HG03439 (cell line): ENCODE measurements at regions not wholly inside any gene's neighbourhood (a gene's known extent, or its start where the extent isn't known, plus 50 kb on each side); places are given as distances from the start of the nearest gene placed in this dataset.
"Not testable (repeated sequence)": the region's sequence is repeated elsewhere in the genome, so short reads cannot be mapped to it uniquely, and the experiment has no call there.

Experiments used
- ATAC-seq: cut with Tn5 transposase; IDR thresholded peaks from one replicate; pipeline ENCODE4 v1.9.1; 2021; ENCODE audit warnings: mild to moderate bottlenecking, moderate library complexity; ENCODE audit not compliant: unreplicated experiment

DNA sequence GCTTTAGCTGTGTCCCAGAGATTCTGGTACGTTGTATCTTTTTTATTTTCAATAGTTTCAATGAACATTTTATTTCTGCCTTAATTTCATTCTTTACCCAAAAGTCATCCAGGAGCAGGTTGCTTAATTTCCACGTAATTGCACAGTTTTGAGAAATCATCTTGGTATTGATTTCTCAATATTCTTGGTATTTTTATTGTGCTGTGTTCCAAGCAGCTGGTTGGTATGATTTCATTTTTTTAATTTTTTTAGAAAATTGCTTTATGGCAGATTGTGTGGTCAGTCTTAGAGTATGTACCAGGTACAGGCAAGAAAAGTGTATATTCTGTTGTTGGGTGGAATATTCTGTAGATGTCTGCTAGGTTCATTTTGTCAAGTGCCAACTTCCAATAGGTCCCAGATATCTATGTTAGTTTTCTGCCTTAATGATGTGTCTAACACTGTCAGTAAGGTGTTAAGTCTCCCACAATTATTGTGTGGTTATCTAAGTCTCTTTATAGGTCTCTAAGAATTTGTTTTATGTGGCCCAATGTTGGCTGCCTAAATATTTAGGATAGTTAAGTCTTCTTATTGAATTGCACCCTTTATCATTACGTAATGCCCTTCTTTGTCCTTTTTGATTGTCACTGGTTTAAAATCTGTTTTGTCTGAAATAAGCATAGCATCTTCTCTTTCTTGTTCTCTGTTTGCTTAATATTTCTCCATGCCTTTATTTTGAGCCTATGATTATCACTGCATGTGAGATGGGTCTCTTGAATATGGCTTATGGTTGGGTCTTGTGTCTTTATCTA, 366.9 kb upstream of the IRAK1BP1 start:
- no peak for ATAC-seq

DNA sequence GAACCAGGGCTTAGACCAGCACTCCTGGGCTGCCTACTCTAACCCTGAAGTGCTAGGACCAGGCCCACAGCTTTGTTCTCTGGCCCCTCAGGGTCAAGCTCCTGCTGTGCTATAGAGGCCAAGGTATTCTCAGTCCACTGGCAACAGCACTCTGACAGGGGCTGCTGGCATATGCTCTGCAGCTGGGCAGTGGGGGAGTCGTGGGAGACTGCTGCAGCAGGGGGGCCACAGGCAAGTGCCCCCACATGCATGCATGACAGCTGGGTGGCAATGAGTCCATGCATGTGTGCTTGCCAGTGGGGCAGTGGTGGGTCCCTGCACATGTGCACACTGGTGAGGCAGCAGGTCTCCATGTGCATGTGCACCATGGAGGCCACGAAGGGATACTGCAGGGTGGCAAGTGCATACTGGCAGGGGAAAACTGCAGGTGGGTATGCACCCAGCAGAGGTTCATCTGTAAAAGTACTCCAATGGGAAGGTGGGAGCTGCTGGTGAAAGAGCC, 364.9 kb upstream of the IRAK1BP1 start:
- no peak for ATAC-seq

DNA sequence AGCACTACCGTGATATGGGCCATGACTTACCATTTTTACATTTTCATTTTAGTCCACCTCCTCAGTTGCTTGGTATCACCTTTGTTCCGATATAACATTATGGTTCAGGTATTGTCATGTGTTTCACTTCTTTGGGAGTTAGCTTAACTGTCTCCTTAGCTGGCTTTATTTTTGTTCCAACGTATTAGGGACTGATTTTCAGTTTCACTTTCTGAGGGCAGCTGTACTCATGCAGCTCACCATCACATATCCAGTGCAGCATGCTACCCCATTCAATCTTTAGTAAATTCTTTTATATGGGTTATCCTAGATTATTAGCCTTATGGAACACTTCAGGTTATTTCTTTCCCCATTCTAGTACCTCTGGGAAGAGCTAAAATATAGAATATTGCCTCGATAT, 362.2 kb upstream of the IRAK1BP1 start:
- ATAC-seq = no peak

DNA sequence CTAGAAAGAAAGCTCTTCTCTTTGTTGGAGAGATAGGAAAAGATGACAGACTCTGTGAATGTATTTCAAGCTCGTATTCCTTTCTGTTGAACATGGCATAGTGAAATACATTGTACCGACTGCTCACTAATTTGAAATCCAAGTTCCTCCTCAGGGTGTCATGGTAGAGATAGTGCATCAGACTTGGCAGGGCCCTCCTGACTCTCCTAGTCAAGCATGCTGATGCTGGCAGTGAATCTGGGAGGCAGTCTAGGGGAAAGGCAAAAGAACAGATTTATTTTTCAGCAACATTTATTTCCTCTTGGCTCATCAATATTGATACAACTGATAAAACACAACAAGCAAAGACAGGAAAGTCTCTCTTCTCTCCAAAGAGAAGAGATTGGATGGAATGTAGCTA, 356.3 kb upstream of the IRAK1BP1 start:
- no peak for ATAC-seq

DNA sequence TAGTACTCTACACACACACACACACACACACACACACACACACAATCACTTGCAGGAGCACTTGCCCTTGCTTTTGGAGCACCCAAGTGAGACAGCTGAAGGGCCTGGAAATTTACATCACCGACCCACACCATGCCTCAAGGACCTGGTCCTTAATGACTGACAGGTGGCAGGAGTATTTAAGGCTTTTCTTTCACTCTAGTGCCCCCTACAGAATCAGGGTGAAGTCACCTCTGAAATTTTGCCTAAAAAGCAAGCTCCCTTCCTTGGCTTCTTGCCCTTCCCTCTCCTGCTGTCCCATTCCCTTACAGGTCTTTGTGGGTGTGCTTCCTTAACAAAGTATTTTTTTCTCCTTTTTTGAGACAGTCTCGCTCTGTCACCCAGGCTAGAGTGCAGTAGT, 353.5 kb upstream of the IRAK1BP1 start:
- ATAC-seq = no peak

DNA sequence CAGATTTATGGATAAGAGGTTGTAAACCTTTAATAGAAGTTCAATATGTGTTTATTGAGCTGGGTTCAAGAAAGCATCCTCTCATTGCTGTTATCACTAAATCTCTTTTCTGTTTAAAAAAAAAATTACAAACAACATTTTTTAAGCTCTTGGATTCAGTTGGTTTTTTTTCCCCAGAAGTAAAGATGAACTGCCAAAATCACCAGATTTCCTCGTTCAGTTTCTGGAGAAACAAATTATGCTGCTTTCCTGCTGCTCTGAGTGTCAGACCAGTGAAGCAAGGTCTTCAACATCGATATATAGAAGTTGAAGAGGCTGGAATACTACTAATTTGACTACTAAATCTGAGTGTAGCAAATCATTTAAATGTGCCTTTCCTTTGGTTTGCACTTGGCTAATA, 352.1 kb upstream of the IRAK1BP1 start:
- ATAC-seq = no peak

DNA sequence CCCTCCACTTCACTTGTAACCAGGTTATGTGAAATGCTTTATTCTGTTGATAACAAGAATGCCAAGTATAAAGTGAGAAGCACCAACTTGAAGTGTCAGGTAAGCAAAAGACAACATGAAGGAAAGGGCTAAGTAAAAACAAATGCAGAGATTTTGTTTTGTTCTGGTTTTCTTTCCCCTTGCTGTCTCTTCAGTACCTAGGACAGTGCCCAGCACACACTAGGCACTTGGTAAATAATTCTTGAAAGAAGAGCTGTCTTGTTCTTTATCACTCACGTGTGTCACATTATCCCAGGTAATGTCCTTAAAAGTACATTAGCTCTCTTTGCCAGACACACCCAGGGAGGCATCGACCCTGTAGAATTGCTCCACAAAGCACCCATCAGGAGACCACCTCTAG, 350.0 kb upstream of the IRAK1BP1 start:
- no peak for ATAC-seq

DNA sequence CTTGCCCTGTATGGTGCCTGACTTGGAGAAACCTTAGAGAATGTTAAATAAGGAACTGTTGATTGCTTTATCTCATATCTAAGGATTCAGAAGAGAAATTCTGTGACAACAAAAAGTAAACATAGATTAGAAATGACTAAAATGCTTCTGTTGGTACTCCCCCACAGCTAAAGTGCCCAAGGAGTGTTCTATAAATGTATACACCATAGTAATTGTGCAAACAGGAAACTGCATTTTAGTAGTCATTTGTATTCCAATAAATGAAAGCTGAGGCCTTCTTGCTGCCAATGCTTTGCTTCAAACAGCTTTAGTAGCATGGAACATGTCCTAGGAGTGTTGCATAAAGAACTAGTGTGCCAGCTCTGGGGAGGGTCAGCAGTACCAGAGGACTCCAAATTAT, 343.7 kb upstream of the IRAK1BP1 start:
- no peak for ATAC-seq

DNA sequence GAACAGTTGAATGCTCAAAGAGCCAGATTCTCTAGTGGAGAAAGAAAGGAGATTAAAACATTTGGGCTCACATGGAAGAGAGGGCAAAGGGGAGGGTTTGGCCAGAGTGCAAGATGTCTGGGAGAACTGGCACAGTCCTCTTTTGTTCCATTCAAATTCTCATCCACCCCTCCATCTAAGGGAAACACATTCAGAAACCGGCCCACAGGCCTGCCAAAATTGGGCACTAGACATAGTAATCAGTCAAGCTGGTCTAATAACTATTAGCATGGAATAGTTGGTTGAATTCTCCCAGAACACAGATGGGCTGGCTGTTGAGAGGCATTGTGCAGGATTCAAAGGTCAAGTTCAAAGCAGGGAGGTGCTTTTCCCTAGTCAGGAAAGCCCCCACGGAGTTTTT, 341.4 kb upstream of the IRAK1BP1 start:
- no peak for ATAC-seq

DNA sequence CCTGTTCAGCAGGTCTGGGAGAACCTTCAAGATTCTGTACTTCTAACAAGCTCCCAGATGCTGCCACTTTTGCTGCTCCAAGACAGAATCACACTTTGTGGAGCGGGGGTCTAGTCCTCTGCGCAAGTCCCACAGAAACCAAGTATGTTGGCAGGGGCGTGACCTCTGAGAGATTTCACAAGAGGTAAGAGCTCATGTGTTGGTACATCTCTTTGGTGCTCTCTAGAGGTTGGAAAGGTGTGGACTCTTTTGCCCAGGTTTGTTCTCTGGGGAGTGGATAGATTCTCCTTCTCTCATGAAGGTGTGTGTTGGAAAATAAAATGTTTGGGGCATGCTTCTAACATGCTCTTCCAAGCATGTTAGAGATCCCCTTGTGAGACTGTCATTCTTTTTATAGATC, 340.9 kb upstream of the IRAK1BP1 start:
- ATAC-seq = no peak

DNA sequence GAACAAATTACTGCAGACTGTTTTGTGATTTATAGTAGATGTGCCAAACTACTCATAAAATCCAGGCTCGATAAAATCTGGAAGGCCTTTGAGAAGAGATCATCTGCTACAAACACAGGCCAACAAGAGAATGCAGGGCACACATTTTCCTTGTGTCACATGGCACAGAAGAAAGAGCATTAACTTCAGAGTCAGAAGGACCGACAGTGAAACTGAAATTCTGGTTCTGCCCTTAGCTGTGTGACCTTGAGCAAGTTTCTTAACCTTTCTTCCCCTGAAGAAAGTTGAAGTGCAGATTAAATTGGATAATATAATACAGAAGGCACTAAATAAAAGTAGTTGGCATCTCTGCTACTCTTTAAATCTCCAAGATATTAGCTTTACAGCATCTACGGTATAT, 338.4 kb upstream of the IRAK1BP1 start:
- ATAC-seq = no peak

DNA sequence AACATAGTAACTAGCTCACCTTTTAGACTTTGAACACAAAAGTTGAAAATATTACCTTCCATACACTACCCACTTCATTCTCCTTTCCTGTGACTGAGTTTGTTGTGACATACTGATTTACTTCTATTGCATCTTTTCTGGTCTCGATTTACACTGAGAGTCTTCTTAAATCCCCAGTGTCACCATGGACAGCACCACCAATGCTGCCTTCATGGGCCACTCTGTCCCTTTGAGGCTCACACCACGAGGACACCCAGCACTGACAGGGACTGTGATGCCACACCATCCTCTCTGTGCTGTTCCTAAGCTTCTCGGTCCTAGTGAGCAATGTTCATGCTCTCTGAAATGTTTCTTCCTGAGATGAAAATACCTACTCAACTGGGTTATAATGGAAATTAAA, 337.1 kb upstream of the IRAK1BP1 start:
- ATAC-seq = no peak

DNA sequence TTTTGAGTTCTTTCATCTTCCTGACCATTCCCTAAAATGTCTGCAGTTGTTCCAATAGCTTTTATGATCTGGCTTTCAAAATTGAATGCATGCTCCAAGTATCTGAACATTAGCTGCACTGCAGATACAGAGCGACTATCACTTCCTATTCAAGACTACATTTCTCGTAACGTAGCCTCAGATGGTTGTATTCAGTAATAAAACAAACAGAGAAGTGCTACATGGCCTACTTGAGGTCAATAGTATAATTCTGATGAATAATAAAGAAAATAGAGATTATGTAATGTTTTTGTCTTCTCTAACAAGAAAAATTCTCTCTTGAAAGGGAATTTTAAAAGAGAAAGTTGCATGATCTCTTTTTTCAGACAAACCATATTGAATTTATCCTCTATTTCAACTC, 333.9 kb upstream of the IRAK1BP1 start:
- no peak for ATAC-seq

DNA sequence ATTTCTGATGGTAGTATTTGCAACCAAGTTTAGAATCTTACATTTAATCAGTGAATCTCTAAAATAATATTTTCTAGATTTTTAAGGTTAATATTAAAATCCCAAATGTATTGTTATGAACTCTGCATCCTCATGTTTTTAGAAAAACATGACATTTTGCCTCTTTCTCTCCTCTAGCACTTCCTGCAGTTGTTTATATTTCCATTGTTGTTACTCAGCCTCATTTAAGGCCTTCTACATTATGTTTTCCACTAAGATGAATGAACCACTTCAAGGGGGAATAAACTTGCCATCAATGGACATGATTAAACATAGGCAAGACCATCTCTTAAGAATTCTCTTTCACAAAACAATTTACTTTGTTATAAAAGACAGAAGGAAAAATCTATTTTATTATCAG, 333.5 kb upstream of the IRAK1BP1 start:
- no peak for ATAC-seq

DNA sequence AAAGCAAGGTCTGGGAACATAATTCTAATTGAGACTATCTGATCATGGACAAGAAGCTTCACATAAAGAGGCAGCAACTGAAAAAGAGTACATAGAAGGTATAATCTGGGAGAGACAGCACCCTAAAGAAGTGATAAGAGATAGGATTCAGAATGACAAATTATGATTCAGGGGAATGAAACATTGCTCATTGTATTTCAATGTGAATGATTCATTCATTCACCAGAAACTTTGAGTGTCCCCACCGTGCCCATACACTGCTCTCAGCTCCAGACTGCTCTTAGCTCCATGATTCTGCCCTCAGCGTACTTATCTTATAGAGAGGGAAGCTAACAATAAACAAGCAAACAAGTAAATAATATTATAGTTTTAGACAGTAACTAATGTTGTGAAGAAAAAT, 329.3 kb upstream of the IRAK1BP1 start:
- ATAC-seq = no peak

DNA sequence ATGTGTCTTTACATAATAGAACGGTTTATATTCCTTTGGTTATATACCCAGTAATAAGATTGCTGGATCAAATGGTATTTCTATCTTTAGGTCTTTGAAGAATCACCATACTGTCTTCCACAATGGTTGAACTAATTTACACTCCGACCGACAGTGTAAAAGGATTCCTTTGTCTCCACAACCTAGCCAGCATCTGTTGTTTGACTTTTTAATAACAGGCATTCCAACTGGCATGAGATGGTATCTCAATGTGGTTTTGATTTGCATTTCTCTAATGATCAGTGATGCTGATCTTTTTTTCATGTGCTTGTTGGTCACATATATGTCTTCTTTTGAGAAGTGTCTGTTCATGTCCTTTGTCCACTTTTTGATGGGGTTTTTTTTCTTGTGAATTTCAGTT, 319.7 kb upstream of the IRAK1BP1 start:
- ATAC-seq = not testable (repeated sequence)

DNA sequence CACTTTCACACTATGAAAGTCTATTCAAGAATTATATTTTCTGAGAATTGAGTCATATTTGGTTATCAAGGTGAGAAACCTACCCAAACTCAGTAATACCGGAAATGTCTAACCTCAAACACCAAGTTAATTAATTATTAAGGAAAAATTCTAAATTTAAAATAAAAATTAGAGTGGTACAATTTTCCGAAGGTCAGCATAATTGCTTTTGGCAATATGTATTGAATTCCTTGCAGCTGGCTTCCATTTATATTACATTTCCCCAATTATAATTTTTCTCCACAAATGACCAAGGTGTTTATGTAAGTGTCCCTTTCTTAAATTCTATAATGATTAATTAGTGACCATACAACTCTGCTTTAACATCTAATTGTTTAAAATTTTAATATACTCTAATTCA, 316.0 kb upstream of the IRAK1BP1 start:
- no peak for ATAC-seq

DNA sequence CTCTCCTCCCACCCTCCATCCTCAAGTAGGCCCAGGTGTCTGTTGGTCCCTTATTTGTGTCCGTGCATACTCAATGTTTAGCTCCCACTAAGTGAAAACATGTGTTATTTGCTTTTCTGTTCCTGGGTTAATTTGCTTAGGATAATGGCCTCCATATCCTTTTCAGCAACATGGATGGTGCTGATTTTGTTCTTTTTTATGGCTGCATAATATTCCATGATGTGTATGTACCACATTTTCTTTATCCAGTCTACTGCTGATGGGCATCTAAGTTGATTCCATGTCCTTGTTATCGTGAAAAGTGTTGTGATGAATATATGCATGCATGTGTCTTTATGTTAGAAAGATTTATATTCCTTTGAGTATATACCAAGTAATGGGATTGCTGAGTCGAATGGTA, 314.9 kb upstream of the IRAK1BP1 start:
- ATAC-seq = no peak

DNA sequence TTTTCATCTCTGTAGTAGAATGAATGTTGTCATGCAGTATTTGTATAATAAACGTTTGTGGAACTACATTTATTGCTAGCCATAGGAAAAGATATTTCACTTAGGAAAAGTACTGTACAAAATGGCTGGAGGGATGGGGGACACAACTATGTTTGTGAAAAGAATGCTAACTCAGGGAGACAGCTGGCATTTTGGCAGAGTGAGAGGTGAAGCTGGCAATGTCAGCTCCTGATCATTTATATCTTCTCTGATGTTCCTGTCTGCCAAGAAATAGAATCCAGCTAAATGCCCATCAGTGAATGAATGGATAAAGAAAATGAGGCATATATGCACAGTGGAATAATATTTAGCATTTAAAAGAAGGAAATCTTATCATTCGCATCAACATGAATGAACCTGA, 313.0 kb upstream of the IRAK1BP1 start:
- no peak for ATAC-seq

DNA sequence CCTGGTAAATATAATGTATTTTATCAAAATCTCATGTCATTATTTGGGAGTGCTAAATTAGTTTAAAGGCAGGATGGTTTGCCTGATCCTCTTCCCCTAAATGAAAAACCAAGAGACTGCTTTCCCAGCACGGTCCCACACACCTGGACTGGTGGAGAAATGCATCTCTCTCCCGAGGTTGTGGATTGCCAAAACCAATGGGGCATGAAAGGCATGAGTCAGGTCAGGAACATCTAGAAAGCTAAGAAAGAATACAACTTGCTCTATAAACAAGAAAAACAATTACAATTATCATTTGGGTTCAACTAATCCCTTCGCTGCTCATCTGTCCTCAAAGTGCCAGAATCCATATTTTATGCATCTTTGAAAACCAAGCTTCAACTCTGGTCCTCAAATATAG, 308.3 kb upstream of the IRAK1BP1 start:
- no peak for ATAC-seq

DNA sequence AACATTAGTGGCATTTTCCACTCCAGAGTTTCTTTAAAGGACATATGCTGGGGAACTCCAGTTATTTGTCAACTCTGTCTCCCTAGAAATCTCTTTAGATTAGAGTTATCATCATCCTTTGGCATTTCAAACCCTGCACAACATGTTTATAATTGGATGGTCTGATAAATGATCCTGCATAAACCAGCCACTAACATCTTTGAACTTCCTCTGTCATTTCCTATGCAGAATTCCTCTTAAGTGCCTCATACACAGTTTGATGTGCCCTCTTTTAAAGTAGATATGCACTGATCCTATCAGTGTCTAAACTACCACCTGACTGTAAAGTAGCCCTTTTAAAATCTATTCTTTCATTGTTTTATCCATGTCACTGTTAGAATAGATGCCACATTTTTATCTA, 306.3 kb upstream of the IRAK1BP1 start:
- no peak for ATAC-seq

DNA sequence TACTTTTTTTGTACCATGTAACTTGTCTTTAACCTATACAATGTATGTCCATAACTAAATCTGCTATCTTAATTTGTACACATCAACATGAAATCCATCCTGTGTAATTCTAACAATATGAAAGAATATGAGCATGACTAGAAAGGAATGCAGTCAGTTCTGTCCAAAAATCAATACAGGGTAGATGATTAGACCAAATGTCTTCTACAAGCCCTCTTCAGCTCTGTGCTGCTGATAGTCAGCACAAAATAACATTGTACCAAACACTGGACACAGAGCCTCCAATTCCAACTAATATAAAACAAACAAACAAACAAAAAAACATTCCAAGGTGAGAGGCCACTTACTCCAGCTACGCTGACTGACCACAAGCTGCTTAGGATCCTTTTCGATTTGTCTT, 301.4 kb upstream of the IRAK1BP1 start:
- ATAC-seq = no peak

DNA sequence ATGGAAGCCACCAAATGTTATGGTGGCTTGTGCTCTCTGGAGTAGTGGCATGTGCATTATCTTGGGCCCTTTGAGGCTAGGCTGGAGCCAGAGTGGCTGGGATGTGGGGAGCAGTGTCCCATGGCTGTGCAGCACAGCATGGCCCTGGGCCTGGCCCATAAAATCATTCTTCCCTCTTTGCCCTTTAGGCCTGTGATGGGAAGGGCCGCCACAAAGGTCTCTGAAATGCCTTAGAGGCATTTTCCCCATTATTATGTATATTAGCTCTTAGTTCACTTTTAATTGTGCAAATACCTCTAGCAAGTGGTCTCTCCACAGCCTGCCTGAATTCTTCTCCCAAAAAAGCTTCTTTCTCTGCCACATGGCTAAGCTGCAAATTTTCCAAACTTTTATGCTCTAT, 297.3 kb upstream of the IRAK1BP1 start:
- ATAC-seq = no peak
